ENCODE measurements at regions not wholly inside any gene's neighbourhood (a gene's known extent, or its start where the extent isn't known, plus 50 kb on each side); places are given as distances from the start of the nearest gene placed in this dataset.

- DNase-seq (ENCODE audit: low spot score) = no peak
These were observed 562.3 kb downstream of the DHX35 start for GRCh38 chr20:39524371-39524911.

- DNase-seq (ENCODE audit: low spot score) = no peak
These were observed 561.3 kb downstream of the DHX35 start for GRCh38 chr20:39523405-39523804.

- DNase-seq (ENCODE audit: low spot score) = no peak
These were observed 556.5 kb downstream of the DHX35 start for GRCh38 chr20:39518654-39519053.

GRCh38 chr20:39516964-39517363 is 554.8 kb downstream of the DHX35 start:
- no peak for DNase-seq (ENCODE audit: low spot score)

GRCh38 chr20:39504710-39505094 is 542.6 kb downstream of the DHX35 start:
- no peak for DNase-seq (ENCODE audit: low spot score)

GRCh38 chr20:39503902-39504709 is 542.0 kb downstream of the DHX35 start:
- DNase-seq (ENCODE audit: low spot score) = no peak

- no peak for DNase-seq (ENCODE audit: low spot score)
These were observed 530.2 kb downstream of the DHX35 start for GRCh38 chr20:39492223-39492797.

- no peak for DNase-seq (ENCODE audit: low spot score)
These were observed 529.6 kb downstream of the DHX35 start for GRCh38 chr20:39491711-39492110.

GRCh38 chr20:39489986-39490560 is 527.9 kb downstream of the DHX35 start:
- no peak for DNase-seq (ENCODE audit: low spot score)

- no peak for DNase-seq (ENCODE audit: low spot score)
These were observed 518.3 kb downstream of the DHX35 start for GRCh38 chr20:39480276-39481043.

- no peak for DNase-seq (ENCODE audit: low spot score)
These were observed 517.2 kb downstream of the DHX35 start for GRCh38 chr20:39479196-39479810.

- no peak for DNase-seq (ENCODE audit: low spot score)
These were observed 512.7 kb downstream of the DHX35 start for GRCh38 chr20:39474879-39475278.

- DNase-seq (ENCODE audit: low spot score) = no peak
These were observed 511.4 kb downstream of the DHX35 start for GRCh38 chr20:39473536-39473935.

- no peak for DNase-seq (ENCODE audit: low spot score)
These were observed 506.6 kb downstream of the DHX35 start for GRCh38 chr20:39468703-39469102.

GRCh38 chr20:39464238-39464637 is 502.1 kb downstream of the DHX35 start:
- no peak for DNase-seq (ENCODE audit: low spot score)

GRCh38 chr20:39462416-39462945 is 500.3 kb downstream of the DHX35 start:
- DNase-seq (ENCODE audit: low spot score) = no peak

- DNase-seq (ENCODE audit: low spot score) = no peak
These were observed 496.3 kb downstream of the DHX35 start for GRCh38 chr20:39458452-39458851.

GRCh38 chr20:39453890-39454289 is 491.7 kb downstream of the DHX35 start:
- no peak for DNase-seq (ENCODE audit: low spot score)

- DNase-seq (ENCODE audit: low spot score) = no peak
These were observed 490.6 kb downstream of the DHX35 start for GRCh38 chr20:39452583-39453340.

- no peak for DNase-seq (ENCODE audit: low spot score)
These were observed 489.2 kb downstream of the DHX35 start for GRCh38 chr20:39451386-39451785.

All from mesenteric fat pad (tissue), 1 donor.